Kidney tubule cell (primary cell): ENCODE measurements at regions not wholly inside any gene's neighbourhood (a gene's known extent, or its start where the extent isn't known, plus 50 kb on each side); places are given as distances from the start of the nearest gene placed in this dataset.
A peak's percentile ranks its signal among the peaks of the same experiment; 100 is the strongest.

Source experiments
- DNase-seq: peaks from one replicate; pipeline ENCODE4 v3.0.0-alpha.2; 2018; ENCODE audit warnings: low spot score

DNA sequence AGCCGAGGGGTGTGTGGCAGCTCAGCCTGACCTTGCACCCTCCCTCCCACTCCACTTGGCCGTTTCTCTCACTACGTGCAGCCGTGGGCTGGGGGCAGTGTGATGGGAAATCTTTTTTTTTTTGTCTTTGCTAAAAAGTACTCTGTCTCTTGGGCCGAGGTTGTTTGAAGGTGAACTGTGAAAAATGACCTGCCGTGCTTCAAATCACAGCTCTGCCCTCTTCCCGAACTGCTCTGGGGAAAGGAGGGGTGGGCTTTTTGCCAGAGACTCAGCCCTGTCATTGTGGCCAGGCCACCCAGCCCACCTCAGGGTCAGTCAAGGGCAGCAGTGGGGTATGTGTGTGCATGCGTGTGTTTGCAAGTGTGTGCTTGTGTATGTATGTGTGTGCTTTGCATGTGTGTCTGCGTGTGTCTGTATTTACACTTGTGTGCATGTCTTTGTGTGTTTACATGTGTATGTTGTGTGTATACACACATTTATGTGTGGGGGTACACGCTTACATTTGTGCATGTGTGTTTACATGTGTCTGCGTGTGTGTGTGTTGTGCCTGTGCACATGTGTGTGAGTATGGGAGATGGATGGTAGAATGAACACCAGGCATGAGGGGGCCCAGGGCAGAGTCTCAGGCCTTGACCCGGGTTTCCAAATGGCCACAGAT, 61.3 kb upstream of the HAAO start:
- no peak for DNase-seq

DNA sequence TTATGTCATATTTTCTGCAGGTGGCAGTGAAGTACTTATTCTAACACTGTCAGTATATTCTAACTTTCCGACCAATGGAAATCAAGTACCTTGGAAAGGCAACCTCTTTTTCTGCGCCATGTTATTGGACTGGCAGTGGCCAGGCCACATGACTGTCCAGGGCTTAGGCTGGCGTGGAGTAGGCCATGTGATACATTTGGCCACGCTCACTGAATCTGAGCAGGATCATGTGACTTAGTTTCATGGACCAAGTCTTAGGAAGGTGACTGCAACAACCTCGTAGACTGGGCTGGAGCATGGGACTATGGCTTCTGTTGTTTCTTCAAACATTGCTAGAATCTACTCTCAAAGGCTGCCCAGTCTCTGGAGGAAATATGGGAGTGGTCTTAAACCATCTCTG, 60.4 kb upstream of the HAAO start:
- DNase-seq, result no peak

DNA sequence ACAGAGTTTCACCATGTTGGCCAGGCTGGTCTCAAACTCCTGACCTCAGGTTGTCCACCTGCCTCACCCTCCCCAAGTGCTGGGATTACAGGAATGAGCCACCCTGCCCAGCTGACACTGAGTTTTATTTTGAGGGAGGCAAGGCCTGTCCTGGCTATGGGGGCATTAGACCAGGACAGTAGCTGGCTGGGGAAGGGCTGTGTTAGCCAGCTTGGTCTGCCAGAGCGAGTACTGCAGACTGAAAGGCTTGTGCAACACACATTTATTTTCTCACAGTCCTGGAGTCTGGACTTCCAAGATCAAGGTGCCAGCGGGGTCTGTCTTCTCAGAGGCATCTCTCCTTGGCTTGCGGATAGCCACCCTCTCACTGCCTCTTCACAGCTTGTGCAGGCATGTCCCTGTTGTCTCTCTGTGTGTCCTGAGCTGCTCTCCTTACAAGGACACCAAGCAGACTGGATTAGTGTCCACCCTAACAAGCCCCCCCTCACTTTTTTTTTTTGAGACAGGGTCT, 59.4 kb upstream of the HAAO start:
- DNase-seq, result no peak

DNA sequence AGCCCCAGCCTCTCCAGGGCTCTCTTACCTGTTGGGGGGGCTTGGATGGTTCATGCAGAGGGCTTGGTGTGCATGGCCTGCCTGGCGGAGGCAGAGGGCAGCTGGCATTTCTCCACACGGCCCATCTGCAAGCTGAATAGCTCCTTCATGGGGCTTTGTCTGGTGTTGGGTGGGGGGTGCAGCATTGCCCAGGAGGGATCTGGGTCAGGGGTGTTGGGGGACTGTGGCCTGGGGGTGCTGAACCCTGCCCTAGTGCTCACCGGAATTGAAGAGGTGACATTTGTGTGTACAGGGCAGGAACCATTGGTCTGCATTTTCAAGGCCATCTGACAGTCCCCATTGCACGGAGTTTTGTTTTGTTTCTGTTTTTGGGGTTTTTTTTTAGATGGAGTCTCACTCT, 58.8 kb upstream of the HAAO start:
- DNase-seq, result no peak

DNA sequence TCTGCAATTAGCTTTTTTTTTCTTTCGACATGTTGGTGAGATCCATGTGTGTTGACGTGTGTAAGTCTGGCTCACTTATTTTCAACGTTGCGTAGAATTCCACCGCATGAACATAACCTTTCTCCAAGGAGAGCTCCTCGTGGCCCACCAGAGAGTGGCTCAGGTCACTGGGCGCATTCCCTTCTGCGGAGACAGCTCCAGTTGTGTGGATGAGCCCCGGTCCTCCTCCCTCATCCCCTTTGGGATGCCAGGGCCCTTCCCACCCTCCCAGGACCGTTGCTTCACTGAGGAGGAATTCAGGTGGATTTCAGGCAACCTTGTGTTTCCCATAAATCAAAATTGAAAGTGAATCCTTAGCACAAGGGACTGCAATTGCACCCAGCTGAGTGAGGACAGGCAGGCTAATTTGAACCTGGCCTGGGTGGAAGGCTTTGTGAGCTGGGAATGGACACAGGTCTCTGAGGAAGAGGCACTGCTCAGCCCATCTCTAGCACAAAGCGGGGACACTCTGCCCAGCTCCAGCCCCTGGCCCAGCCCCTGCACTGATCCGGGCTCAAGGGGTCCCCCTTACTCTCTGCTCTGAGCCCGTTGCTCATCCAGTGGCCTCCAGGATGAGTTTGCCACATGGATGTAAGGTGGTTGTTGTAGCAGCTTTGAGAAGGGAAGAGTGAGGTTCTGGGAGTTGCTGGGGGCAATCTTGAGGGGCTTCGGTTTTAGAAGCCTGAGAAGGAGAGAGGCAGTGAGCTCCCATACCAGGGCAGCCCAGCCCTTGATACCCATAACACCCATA, 57.8 kb upstream of the HAAO start:
- no peak for DNase-seq

DNA sequence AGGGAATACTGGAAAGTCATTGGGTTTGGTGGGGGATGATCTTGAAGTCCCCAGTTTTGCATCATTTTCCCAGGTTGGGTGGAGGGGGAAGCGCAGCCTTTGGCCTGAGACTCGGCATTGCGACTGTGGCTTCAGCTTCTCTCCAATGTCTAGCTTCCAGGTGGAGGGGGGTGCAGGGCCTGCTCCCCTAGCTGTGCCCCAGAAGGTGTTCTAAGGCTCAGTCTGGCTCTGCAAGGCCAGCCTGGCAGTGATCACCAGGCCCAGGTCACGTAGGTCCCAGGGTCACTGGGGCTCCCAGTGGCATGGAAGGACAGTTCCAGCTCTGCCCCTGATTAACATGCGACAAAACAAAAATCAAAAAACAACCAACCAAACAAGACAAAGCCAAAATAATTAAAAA, 56.9 kb upstream of the HAAO start:
- no peak for DNase-seq

DNA sequence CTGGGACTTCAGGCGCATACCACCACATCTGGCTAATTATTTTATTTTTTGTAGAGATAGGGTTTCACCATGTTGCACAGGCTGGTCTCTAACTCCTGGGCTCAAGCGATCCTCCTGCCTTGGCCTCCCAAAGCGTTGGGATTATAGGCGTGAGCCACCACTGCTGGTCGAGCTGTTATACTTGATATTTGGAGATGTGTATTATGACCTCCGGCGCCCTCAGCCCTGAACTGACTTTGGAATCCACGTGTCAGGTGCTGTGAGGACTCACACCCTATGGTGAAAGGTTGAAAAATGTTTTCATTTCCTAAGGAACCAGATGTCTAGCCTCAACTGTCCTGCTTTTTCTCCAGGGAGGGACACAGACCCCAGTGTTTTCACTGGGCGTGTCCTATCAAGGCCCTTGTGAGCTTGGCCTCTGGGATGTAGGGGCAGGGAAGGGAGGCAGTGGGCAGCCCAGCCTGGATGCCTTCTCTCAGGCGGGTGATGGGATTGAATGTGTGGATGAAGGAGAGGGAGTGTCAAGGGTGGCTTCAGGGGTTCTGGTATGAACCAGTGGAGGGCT, 56.4 kb upstream of the HAAO start:
- DNase-seq, result no peak

DNA sequence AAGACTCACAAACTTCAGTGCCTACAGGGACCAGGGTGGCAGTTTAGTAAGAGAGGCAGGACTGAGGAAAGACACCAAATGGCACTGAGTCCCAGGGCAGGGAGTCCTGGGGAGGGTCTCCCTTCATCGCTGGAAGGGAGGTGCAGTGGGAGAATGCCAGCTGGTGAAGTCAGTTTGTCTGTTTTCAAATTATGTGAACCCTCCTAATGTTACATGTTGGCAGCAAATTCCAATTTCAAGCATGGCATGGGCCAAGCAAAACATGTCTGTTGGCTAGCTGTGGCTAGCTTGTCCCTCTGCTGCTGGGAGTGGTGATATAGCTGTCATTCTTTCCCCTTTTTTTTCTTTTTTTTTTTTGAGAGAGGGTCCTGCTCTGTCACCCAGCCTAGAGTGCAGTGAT, 55.9 kb upstream of the HAAO start:
- no peak for DNase-seq

DNA sequence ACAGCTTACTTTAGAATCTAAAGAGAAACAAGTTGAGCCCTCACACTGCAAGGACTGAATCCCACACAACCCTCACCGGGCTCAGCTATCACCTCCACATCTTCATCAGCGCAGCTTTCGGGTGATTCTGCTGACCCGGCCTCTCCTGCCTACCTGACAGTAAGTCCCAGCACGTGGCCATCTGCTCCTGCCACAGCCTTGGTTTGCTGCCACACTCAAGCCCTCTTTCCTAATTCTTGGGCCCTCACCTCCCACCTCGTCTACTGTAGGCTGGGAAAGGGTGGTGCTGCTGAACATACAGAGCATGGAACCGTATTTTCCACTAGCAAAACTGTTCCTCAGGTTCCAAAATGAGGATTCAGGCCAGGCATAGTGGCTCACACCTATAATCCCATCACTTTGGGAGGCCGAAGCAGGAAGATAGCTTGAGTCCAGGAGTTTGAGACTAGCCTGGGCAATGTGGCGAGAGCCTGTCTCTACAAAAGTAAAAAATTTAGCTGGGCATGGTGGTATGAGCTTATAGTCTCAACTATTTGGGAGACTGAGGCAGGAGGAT, 55.3 kb upstream of the HAAO start:
- no peak for DNase-seq

DNA sequence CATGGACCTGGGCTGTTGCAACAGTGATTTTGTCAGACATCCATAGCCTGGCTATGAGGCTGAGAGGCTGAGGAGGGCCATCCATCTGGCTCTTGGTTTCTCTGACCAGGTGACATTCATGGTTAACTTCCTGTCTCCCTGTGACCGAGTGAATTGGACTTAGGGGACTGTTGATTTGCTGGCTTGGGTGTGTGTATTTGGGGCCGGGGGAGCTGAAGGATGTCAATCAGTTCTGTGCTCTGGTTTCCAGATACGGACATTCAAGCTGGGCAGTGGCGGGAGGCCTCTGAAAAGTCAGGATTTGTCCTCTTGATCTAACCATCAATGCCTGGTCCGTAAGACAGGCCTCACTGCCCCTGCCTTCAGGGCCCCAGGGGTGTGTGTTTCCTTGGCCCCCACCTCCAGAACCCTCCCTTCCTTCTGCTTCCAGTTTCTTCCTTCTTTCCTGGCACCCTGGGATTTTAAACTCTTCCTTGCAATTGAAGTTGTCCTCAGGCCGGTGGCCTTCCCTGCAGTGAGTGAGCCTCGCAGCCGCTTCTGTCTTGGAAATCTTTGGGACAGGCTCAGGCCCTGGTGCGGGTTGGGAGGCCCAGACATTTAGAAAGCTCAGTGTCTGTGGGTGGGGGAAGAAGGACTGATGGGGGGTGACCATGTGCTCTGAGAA, 54.7 kb upstream of the HAAO start:
- no peak for DNase-seq

DNA sequence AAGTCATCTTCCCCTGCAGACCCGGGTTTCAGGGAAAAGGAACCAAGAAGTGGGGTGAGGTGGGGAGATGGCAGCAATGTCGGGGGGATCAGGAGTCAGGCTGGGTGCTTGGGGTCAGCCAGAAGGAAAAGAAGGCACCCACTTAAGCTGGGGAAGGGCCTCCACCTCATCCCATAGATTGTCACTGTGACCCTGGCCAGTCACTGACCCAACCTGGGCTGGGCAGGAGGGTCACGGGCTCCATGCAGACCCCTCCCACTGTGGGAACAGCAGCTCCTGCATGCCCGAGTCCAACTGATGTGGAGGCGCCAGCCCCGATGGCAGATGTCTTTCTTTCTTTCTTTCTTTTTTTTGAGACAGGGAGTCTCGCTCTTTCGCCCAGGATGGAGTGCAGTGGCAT, 53.6 kb upstream of the HAAO start:
- DNase-seq, result no peak

DNA sequence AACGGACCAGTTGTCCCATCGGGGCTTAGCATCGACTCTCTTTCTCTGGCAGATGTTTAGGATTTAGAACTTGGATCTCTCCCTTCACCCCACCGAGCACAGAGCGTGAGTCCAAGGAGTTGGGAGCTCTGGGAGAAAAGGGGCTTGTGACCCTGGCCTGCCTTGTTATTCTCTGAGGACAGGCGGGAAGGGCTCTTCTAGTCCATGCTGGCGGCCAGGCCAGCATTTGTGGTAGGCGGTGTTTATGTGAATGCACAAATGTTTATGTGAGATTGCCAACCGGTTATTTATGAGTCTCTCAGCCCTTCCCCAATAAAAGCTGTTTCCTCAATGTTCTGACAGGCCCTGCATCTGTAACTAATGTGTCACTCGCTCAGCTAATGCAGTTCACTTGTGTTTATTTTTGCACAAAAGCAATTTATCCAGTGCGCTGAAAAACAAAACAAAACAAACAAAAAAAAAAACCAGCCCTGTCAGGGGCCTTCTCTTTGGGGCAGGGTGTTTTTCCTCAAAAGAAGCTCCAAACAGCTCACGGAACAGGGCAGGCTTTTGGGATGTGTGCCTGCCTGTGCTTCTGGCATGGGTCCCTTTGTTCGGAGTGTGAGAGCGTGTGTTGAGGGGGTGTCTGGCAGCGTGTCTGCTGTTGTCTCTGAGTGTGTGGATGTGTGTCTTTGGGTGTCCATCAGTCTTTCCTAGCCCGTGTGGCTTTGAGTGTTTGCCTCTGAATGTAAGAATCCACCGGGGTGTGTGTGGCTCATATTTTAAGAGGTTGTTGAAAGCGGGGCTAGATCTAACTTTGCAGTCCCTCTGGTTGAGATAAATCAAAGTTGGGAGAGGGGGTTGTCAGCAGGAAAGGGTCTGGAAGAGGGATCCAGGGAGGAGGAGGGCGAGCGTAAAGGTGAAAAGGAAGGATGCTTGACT, 52.8 kb upstream of the HAAO start:
- DNase-seq, result no peak

DNA sequence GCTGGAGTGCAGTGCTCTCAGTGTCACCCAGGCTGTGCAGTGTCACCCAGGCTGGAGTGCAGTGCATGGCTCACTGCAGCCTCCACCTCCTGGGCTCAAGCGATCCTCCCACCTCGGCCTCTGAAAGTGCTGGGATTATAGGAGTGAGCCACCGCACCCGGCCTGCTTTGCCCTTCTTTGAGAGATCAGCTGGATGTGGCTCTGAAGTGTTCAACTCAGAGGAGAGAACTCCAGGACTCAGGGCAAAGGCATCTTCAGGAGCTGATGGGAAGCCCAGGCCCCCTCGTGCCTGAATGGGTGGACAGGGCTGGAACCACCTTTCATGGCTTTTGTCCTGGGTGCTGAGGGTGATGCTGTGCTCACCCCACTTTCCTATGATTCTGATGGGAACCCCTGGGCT, 52.0 kb upstream of the HAAO start:
- DNase-seq, result no peak

DNA sequence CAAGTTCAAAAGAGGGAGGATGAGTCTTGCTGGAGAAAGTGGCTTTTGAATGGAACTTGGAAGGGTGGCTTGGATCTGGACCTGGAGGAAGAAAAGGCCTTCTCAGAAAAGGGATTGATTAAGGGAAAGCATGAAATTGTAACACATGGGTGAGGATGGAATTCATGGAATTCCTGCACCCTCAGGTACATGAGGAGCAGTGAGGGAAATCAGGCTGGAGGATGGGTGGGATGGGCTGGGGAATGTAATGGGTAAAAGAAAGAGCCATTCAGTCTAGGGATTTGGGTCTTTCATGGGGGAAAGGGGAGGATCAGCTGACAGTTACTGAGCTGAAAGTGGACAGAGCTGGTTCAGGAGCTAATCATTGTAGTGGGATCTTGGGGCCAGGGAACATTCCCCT, 51.2 kb upstream of the HAAO start:
- DNase-seq, result peak; percentile 67

DNA sequence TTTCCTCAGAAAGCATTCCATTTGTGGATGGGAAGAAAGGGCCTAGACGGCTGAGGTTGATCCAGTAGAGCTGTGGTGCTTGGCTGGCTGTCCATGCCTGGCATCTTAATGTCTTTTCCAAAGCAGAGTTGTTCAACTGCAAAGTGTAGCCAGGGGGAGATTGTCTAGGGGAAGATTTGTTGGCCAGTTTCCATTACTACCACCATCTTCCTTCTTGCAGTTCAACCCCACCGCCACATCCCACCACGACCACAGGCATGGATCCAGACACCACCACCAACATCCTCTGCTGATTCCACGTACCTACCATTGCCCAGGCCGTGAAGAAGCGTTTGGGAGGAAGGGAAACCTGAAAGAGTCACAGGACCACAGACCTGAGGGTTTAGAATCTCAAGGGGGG, 50.7 kb upstream of the HAAO start:
- no peak for DNase-seq

DNA sequence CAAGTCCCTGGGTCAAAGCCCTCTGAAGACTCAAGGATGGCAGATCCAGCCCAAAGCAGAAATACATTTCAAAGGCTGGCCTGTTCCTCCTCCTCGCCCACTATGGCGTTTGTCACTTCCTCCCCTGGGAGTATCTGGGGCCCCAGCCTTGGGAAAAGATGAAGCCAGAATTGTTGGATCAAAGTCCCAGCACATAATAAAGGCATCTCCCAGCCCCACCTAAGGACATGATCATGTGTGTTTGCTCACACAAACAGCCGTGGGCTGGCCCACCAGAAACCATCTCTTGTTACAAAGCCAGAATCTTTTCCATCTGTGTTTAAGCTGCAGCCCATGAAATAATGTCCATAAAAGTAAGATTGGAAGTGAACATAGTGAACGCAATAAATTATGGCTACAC, 50.1 kb upstream of the HAAO start:
- DNase-seq, result no peak
